DMS53 treated with DMSO at 0.1 percent for 48 hours (cell line): ENCODE measurements at regions not wholly inside any gene's neighbourhood (a gene's known extent, or its start where the extent isn't known, plus 50 kb on each side); places are given as distances from the start of the nearest gene placed in this dataset.

ENCODE experiments used
- DNase-seq: peaks from one replicate; lab custom pipeline; 2025; ENCODE audit not compliant: unreplicated experiment; lab: John Stamatoyannopoulos, UW

GRCh38 chr3:76402926-76403325 is 617.6 kb upstream of the ZNF717 start:
- no peak for DNase-seq

DNA sequence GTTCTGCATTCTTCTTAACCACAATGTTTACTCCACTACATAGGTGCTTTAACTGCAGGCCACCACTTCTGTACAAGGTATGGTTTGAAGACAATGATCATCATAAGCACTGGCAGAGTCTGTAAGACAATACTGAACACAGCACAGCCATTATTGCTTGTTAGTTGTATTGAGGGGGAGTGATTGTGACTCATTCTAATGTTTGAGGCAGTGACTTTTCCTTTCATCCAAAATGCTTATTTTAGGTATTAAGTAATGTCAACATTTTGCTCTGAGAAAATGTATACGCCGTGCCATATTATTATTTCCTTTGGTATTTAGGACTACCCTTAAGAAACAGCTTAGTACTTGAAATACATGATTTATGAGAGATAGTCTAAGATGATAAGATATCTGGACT is 618.2 kb upstream of the ZNF717 start:
- no peak for DNase-seq

- no peak for DNase-seq
Observed at GRCh38 chr3:76405196-76405595, 619.8 kb upstream of the ZNF717 start.

- no peak for DNase-seq
Observed at GRCh38 chr3:76410762-76411281, 625.5 kb upstream of the ZNF717 start.

- DNase-seq: no peak
Observed at GRCh38 chr3:76415384-76415783, 624.5 kb upstream of the ROBO2 start.

DNA sequence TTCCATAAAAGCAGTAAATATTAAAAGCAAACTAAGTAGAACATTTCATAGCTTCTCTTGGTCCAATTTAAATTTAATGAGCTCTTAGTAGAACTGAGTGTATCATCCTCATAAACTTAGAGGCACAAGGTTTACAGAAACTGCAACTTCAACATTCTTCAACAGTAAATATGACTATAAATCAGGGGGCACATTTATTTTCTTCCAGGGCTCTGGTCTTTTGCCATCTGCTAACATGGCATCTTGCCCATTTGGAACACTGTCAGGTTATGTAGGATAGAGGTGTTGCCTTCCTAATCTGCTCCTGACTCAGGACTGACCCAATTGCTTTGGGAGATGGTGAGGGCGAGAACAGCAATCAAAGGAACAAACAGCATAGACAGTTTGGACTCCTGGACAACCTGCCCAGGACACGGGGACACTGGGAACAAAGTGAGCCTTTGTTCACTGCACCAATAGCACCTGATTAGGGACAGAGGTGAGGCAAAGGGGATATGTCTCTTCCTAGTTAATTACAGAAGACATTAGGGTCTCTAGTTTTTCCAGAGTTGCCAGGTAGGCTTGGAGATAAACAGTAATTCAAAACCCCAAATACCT is 610.2 kb upstream of the ROBO2 start:
- DNase-seq: no peak

GRCh38 chr3:76432396-76432795 is 607.5 kb upstream of the ROBO2 start:
- no peak for DNase-seq

DNA sequence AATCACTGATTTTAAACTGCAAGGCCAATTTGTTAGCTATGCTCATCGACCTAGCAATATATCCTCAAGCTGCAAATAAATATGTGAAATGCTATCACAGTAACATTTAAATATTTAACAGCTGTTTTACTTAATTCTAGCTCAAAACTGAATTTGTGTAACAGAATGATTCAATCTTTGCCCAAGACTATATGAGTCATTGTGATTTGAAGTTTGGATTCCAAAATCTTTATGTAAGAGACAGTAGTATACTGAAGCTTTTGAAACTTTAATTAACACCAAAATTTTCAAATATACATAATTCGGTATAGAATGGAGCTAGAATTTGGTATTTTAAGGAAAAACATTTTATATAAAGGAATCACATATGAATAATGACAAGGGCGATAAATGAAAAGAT is 603.0 kb upstream of the ROBO2 start:
- no peak for DNase-seq

- DNase-seq: no peak
Observed at GRCh38 chr3:76438971-76439370, 600.9 kb upstream of the ROBO2 start.

GRCh38 chr3:76442374-76442915 is 597.5 kb upstream of the ROBO2 start:
- no peak for DNase-seq

GRCh38 chr3:76456322-76456721 is 583.6 kb upstream of the ROBO2 start:
- DNase-seq: no peak

DNA sequence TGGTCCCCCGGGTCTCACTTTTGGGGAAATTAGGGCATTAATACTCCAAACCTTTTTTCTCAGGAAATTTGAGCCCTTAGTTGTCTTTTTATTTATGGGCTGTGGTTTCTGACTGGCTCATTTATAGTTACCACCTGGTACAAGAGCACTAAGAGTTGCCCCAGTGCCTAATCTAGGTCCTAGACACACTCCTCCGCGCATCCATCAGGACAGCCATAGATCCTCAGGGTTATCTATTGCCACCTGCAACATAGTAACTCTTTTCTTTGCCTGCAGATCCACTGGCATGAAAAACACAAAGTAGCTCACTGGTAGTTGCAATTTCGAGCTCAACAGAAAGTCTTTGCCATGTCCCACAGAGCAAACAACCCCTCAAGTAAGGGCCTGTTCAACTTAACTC is 576.4 kb upstream of the ROBO2 start:
- no peak for DNase-seq

GRCh38 chr3:76470285-76470684 is 569.6 kb upstream of the ROBO2 start:
- no peak for DNase-seq

GRCh38 chr3:76474632-76475031 is 565.3 kb upstream of the ROBO2 start:
- DNase-seq: no peak

DNA sequence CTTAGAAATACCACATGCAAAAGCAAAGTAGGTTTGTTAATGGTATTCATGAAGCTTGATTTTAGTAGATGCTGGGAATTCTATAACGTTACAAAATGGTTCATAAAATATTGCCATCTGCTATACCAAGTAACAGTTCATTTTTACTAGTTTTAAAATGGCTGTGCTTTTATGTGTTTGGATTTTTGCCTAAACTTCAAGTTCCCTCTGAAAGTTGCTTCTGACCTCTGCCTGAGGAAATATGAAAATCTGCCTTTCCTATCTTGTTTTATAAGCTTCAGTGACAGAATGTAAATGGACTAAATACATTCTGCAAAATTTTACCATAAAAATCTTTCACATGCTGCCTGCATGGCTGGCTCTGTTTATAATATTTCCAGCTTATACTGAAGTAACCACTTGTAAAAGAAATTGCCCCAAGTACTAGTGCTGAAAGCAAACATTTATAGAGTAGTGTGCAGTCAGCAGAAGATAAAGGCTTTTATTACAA is 560.7 kb upstream of the ROBO2 start:
- DNase-seq: no peak

DNA sequence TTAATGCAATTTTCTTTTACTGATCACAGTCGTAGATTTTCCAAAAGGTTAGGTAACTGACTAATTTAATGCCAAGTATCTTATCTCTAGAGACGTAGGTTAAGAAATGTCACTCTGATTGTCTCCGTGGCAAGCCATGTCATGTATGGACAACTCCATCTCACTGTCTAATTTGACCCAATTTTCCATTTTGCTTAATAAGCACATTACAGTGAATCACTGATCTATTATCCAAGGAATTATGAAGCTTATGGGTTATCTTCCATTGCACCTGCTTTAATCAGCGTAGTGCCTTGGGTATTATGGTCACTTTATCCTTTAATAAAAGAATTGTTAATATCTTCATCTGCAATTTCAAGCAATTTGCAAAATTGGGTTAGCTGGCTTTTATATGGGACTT is 557.4 kb upstream of the ROBO2 start:
- no peak for DNase-seq

DNA sequence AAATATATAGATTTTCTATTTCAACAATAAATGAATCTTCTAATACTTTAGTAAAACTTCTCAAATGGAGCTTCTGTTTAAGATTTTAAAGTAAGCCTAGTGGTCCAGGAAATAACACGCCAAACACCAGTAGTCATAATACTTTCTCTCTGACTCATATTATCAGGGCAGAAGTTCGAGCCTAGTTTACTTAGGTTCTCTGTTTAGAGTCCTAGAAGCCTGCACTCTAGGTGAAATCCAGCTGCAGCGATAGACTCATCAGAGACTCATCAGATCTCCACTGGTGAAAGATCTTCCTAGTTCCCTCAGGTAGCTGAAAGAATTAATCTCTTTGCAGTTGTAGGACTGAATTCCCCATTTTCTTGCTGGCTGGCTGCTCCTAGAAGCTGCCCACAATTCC is 552.5 kb upstream of the ROBO2 start:
- DNase-seq: no peak

- DNase-seq: no peak
Observed at GRCh38 chr3:76490064-76490463, 549.8 kb upstream of the ROBO2 start.

DNA sequence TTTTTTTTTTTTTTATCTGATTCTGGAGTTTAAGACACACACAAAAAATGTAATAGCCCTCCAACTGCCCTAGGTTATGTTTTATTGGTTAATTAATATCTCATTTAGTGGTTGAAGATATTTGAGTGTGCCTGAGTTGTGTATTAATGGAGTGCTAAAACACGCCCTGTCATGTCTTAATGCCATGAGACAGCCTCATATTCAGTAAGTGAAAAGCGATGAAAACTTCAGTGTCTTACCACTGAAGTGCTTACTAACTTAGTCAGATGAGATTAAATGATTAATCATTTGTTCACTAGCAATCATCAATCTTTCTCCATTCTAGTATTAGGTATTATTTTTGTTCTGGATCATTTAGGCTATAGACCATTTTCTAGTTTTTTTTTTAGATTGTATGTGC is 544.7 kb upstream of the ROBO2 start:
- DNase-seq: no peak

- no peak for DNase-seq
Observed at GRCh38 chr3:76497636-76498035, 542.3 kb upstream of the ROBO2 start.

DNA sequence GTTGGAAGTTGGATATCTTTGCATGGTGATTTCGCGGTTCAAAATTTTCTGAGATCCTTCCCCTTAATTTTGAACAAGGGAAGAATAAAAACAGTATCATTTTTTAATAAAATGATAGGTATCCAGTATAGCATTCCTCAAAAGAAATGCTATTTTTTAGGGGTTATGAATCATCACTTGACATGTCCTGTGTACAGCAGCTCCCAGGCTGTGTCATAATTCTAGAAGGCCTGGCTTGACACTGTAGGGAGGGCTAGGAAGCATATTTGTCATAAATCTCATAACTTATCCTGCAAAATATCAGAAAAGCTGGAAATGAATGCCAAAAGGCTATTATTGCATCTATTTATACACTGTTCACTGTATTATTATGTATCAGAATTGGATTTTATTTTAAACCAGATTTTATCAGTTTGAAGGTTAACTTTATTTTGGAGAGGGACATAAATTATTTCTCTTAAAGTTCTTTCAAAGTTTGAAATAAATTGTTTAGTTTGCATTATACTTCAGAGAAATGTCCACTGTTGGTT is 539.1 kb upstream of the ROBO2 start:
- DNase-seq: no peak

- DNase-seq: no peak
Observed at GRCh38 chr3:76501315-76501714, 538.6 kb upstream of the ROBO2 start.

- DNase-seq: no peak
Observed at GRCh38 chr3:76502076-76502475, 537.8 kb upstream of the ROBO2 start.
